NOMO-1 (cell line): ENCODE measurements at regions not wholly inside any gene's neighbourhood (a gene's known extent, or its start where the extent isn't known, plus 50 kb on each side); places are given as distances from the start of the nearest gene placed in this dataset.
A peak's percentile ranks its signal among the peaks of the same experiment; 100 is the strongest.
"Not testable (repeated sequence)": the region's sequence is repeated elsewhere in the genome, so short reads cannot be mapped to it uniquely, and the experiment has no call there.

Source experiments
- DNase-seq, 2 experiments: peaks; one replicate each; lab custom pipeline; 2025; ENCODE audit not compliant: unreplicated experiment in 2 of 2; lab: John Stamatoyannopoulos, UW

- no peak for DNase-seq
Observed at GRCh38 chr4:72887152-72887551, 182.4 kb downstream of the COX18 start.

DNA sequence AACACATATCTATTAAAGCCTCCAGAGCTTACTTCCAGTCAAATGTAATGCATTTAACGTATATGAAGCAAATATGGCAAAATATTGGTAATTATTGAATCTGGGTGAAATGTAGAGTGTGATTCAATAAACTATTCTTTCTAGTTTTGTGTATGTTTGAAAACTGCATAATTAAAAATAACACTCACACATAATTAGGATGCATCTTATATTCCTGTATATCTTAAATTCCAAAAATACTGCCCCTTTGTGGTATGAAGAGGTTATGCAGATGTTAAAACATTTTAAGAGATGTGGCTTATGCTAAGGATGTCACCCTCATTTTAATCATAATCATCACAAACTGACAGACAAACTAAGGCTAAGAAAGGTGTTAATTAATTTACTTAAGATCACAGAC is 182.9 kb downstream of the COX18 start:
- peak in 1 of 2 experiments; percentile 1 for DNase-seq

DNA sequence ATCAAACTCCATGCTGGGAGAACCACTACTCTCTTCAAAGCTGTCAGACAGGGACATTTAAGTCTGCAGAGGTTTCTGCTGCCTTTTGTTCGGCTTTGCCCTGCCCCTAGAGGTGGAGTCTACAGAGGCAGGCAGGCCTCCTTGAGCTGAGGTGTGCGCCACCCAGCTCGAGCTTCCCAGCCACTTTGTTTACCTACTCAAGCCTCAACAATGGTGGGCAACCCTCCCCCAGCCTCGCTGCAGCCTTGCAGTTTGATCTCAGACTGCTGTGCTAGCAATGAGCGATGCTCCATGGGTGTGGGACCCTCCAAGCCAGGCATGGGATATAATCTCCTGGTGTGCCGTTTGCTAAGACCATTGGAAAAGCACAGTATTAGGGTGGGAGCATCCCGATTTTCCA is 185.3 kb downstream of the COX18 start:
- DNase-seq: not testable (repeated sequence)

GRCh38 chr4:72876946-72877345 is 192.6 kb downstream of the COX18 start:
- no peak for DNase-seq

DNA sequence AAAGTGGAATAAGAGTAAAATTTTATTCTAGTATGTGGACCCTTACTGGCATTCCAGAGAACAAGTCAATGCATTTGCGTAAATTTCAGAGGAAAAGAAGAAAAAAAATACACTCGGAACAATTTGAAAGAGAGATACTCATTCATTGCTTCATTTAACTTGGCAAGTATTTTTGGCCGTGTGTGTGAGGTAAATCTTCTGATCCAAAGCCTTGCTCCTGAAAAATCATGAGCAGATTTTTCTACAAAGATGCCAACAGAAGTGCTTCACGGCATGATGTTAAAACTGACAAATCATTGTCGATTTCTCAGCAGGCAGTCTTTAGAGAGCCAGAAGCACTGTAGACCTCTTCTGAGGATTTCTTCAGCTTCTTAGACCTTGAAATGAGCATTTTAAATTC is 194.0 kb downstream of the COX18 start:
- DNase-seq: no peak

- DNase-seq: no peak
Observed at GRCh38 chr4:72875138-72875537, 194.4 kb downstream of the COX18 start.

- no peak for DNase-seq
Observed at GRCh38 chr4:72864898-72865297, 204.6 kb downstream of the COX18 start.

DNA sequence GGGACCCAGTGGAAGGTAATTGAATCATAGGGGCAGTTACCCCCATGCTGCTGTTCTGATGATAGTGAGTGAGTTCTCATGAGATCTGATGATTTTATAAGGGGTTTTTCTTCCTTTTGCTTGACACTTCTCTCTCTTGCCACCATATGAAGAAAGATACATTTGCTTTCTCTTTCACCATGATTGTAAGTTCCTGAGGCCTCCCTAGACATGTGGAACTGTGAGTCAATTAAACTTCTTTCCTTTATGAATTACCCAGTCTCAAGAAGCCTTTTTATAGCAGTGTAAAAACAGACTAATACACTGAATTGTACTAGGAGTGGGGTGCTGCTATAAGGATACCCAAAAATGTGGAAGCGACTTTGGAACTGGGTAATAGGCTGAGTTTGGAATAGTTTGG is 205.2 kb downstream of the COX18 start:
- DNase-seq: not testable (repeated sequence)

- DNase-seq: no peak
Observed at GRCh38 chr4:72860766-72861165, 208.8 kb downstream of the COX18 start.

GRCh38 chr4:72858328-72858727 is 211.2 kb downstream of the COX18 start:
- DNase-seq: no peak

- no peak for DNase-seq
Observed at GRCh38 chr4:72857787-72858186, 211.7 kb downstream of the COX18 start.

DNA sequence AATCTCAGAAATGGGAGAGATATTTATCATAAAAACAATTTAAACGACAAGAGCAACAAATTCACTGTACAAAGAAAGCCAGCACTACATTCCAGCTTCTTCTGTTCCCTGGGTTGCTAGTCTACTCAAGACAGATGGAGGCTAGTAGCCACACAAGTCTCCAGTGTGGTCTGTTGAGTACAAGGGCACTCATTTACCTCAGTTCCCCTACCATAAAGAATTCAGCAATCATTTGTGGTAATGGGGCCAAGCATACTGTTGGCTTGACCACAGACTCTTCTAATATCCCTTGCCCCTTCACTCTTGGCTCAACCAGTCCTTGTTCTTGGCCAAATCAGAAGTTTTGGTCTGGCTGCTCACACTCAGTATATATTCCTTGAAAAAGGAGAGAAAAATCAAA is 212.3 kb downstream of the COX18 start:
- DNase-seq: no peak

DNA sequence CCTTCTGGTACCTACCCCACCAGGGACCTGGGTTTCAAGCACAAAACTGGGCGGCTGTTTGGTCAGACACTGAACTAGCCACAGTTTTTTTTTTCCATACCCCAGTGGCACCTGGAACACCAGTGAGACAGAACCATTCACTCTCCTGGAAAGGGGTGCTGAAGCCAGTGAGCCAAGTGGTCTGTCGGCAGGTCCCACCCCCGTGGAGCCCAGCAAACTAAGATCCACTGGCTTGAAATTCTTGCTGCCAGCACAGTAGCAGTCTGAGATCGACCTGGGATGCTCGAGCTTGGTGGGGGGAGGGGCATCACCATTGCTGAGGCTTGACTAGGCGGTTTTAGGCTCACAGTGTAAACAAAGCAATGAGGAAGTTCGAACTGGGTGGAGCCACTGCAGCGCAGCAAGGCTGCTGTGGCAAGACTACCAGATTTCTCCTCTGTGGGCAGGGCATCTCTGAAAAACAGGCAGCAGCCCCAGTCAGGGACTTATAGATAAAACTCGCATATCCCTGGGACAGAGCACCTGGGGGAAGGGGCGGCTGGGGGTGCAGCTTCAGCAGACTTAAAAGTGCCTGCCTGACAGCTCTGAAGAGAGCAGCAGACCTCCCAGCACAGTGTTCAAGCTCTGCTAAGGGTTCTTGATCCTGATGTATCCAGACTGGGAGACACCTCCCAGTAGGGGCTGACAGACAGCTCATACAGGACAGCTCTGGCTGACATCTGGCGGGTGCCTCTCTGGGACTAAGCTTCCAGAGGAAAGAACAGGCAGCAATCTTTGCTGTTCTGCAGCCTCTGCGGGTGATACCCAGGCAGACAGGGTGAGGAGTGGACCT is 223.0 kb downstream of the COX18 start:
- peak; percentile 88 to 91 for DNase-seq

GRCh38 chr4:72843466-72843865 is 226.1 kb downstream of the COX18 start:
- DNase-seq: no peak

GRCh38 chr4:72842323-72842722 is 227.2 kb downstream of the COX18 start:
- no peak for DNase-seq

- not testable (repeated sequence) for DNase-seq
Observed at GRCh38 chr4:72840166-72840565, 229.3 kb downstream of the COX18 start.

DNA sequence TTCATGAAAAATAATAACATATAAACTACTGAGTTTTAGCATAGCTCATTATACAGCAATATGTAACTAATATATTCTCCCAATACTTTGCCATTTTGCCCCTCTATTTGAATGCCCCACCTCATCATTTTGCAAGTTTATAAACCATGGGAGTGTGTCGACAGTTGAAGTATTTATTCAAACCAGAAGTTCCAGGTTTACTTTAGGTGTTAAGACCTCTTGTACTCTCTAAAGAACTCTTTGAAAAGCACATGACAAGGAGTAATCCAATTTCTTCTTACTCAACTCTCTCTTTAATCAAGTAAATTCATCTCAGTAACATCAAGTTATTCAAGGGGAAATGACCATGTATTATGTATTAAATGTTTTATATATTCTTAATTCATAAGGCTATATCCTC is 240.7 kb downstream of the COX18 start:
- no peak for DNase-seq

GRCh38 chr4:72827968-72828367 is 241.5 kb downstream of the COX18 start:
- no peak for DNase-seq

- no peak for DNase-seq
Observed at GRCh38 chr4:72820107-72820506, 249.4 kb downstream of the COX18 start.

DNA sequence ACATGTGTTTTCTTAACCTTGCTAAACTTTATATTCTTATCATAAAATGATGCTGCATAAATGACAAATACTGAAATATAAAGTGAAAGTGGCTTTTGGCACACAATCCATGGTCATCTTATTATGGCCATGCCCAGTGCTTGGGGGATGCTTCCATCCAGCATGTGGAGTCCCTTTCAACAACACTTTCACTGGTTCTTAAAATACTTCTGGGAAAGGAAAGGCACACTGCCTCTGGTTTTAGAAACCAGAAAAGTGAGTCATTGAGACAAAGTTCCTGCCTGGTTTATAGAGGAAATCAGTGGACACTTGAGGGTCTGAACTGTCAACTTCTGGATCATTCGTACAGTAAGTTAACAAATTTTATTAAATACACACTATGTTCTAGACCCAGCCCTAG is 248.0 kb upstream of the ADAMTS3 start:
- no peak for DNase-seq

GRCh38 chr4:72814241-72814640 is 245.2 kb upstream of the ADAMTS3 start:
- DNase-seq: no peak

DNA sequence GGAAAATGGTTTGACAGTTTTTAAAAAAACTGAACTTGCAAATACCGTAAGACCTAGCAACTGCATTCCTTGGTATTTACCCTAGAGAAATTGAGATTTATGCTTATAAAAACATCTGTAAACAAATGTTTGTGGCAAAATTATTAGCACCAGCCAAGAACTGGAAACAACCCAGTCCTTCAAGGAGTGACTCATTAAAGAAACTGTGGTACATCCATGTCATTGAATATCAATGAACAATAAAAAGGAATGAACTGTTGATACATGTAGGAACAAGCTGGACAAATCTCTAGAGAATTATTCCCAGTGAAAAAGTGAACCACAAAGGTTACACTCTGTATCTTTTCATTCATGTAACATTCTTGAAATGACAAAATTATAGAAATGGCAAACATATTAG is 240.2 kb upstream of the ADAMTS3 start:
- DNase-seq: no peak

DNA sequence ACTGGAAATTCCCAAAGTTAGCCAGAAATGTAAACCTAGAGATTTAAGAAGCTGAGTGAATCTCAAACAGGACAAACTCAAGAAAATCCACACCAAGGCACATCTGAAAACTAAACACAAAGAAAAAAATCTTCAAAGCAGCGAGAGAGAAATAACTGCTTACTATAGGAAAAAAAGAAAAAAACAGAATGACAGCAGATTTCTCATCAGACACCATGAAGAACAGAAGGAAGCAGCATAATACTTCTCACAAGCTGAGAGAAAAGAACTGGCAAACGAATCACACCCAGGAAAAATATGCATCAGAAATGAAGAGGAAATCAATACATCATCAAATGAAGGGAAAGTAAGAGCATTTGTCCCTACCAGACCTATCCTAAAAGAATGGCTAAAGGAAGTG is 236.3 kb upstream of the ADAMTS3 start:
- no peak for DNase-seq
